SK-N-MC (cell line): ENCODE measurements at regions not wholly inside any gene's neighbourhood (a gene's known extent, or its start where the extent isn't known, plus 50 kb on each side); places are given as distances from the start of the nearest gene placed in this dataset.

Experiments
- DNase-seq: peaks from one replicate; pipeline ENCODE4 v3.0.0-alpha.2; 2011; ENCODE audit warnings: low read depth, low spot score
- H3K27ac ChIP-seq: fragments of 200-600 bp; sonication (generic); 2 replicates; pipeline ENCODE4 v1.5.1; 2016; ENCODE audit warnings: mixed run types
- H3K36me3 ChIP-seq: fragments of 200-600 bp; sonication (generic); 2 replicates; pipeline ENCODE4 v1.6.1; 2017; ENCODE audit warnings: antibody characterized with exemption, low read length, mixed read lengths; ENCODE audit not compliant: insufficient read depth
- H3K4me3 ChIP-seq: fragments of 200-600 bp; sonication (generic); 2 replicates; pipeline ENCODE4 v1.5.1; 2016
- H3K9ac ChIP-seq: fragments of 200-600 bp; sonication (generic); 2 replicates; pipeline ENCODE4 v1.8.0; 2017; ENCODE audit warnings: mixed run types, mixed read lengths; ENCODE audit not compliant: insufficient read length
- H3K9me3 ChIP-seq: fragments of 200-600 bp; sonication (generic); 2 replicates; pipeline ENCODE4 v1.6.1; 2017; ENCODE audit warnings: low read depth, mild to moderate bottlenecking, antibody characterized with exemption, low read length, moderate library complexity, mixed read lengths
- EZH2 ChIP-seq: fragments of 200-600 bp; sonication (generic); IDR thresholded peaks from one replicate; pipeline ENCODE4 v1.6.1; 2017; ENCODE audit warnings: antibody characterized with exemption
- FOXP2 ChIP-seq: optimal IDR thresholded peaks from 2 replicates; pipeline ENCODE3; 2011; ENCODE audit warnings: mild to moderate bottlenecking, moderate library complexity; ENCODE audit not compliant: insufficient read depth; ENCODE audit errors: extremely low read length, control extremely low read depth
- POLR2AphosphoS5 ChIP-seq: IDR thresholded peaks from 2 replicates; pipeline ENCODE4 v1.6.1; 2012; ENCODE audit warnings: mild to moderate bottlenecking, low read depth, low read length, borderline replicate concordance

GRCh38 chr10:120971671-120972070, 120.5 kb downstream of the WDR11 start:
- no peaks in the 10 kb centered on the region for H3K9me3 ChIP-seq
- no peak for TF ChIP-seq FOXP2
- TF ChIP-seq EZH2, result no peak
- TF ChIP-seq POLR2AphosphoS5, result no peak
- H3K27ac ChIP-seq, result no peak overlapping the region
- DNase-seq, result no peak
- H3K36me3 ChIP-seq, result no peaks in the 10 kb centered on the region
- no peak overlapping the region for H3K9ac ChIP-seq
- no peak overlapping the region for H3K4me3 ChIP-seq

DNA sequence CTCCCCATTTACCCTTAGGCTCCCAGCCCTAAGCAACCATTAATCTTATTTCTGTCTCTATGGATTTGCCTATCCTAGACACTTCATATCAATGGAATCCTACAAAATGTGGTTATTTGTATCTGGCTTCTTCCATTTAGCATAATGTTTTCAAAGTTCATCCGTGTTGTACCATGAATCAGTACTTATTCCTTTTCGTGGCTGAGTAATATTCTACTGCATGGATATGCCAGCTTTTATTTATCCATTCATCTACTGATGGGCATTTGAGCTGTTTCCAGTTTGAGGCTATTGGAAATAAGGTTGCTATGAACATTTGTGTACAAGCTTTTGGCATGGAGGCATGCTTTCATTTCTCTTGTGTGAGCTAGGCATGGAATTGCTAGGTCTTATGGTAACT, 121.1 kb downstream of the WDR11 start:
- no peak overlapping the region for H3K27ac ChIP-seq
- no peak for DNase-seq
- no peak overlapping the region for H3K9ac ChIP-seq
- TF ChIP-seq FOXP2, result no peak
- TF ChIP-seq POLR2AphosphoS5, result no peak
- no peak for TF ChIP-seq EZH2
- H3K9me3 ChIP-seq, result no peaks in the 10 kb centered on the region
- H3K4me3 ChIP-seq, result no peak overlapping the region
- H3K36me3 ChIP-seq, result no peaks in the 10 kb centered on the region

- H3K27ac ChIP-seq, result no peak overlapping the region
- no peaks in the 10 kb centered on the region for H3K36me3 ChIP-seq
- no peaks in the 10 kb centered on the region for H3K9me3 ChIP-seq
- DNase-seq, result no peak
- no peak for TF ChIP-seq FOXP2
- no peak for TF ChIP-seq POLR2AphosphoS5
- TF ChIP-seq EZH2, result no peak
- H3K4me3 ChIP-seq, result no peak overlapping the region
- H3K9ac ChIP-seq, result no peak overlapping the region
Measured at GRCh38 chr10:120975072-120975867, 124.1 kb downstream of the WDR11 start.

DNA sequence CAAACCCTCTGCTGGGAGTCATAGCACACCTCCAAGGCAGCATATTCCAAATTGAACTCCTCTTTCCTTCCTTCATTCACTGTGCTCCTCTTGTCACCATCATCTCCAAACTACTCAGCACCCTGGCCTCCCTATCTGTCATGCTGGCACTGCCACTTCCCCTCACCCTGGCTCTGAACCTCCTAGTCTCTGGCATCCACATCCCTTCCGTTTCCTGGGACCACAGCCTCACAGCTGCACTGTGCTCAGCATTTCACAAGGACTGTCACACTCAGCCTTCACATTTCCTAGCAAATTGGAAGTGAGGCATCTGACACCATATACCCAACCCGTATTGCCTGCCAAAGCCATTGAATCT, 124.7 kb downstream of the WDR11 start:
- no peak for TF ChIP-seq POLR2AphosphoS5
- no peak for TF ChIP-seq EZH2
- TF ChIP-seq FOXP2, result no peak
- H3K9me3 ChIP-seq, result no peaks in the 10 kb centered on the region
- no peaks in the 10 kb centered on the region for H3K36me3 ChIP-seq
- no peak for DNase-seq
- H3K9ac ChIP-seq, result no peak overlapping the region
- no peak overlapping the region for H3K27ac ChIP-seq
- no peak overlapping the region for H3K4me3 ChIP-seq

DNA sequence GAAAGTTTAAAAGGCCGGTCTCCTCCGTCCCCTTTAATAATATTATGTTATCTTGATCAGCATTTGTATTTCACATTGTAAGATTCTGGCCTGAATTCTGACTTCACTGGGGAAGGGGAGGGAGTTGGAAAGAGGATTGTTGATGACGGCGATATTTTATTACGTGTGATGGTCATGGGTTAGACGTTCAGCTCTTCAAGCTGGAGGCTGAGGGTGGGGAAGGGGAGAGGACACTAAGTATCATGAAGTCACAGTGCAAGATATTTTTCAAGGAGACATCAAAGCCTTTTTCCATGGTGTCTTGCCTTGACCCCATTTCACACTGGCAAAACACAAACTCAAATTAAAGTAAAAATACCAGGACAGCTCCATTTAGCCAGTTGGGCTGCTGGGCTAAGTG, 126.7 kb downstream of the WDR11 start:
- H3K36me3 ChIP-seq, result no peaks in the 10 kb centered on the region
- no peak for DNase-seq
- TF ChIP-seq EZH2 (no peak), FOXP2 (no peak), POLR2AphosphoS5 (no peak)
- no peaks in the 10 kb centered on the region for H3K9me3 ChIP-seq
- H3K27ac ChIP-seq, result no peak overlapping the region
- no peak overlapping the region for H3K9ac ChIP-seq
- H3K4me3 ChIP-seq, result no peak overlapping the region

DNA sequence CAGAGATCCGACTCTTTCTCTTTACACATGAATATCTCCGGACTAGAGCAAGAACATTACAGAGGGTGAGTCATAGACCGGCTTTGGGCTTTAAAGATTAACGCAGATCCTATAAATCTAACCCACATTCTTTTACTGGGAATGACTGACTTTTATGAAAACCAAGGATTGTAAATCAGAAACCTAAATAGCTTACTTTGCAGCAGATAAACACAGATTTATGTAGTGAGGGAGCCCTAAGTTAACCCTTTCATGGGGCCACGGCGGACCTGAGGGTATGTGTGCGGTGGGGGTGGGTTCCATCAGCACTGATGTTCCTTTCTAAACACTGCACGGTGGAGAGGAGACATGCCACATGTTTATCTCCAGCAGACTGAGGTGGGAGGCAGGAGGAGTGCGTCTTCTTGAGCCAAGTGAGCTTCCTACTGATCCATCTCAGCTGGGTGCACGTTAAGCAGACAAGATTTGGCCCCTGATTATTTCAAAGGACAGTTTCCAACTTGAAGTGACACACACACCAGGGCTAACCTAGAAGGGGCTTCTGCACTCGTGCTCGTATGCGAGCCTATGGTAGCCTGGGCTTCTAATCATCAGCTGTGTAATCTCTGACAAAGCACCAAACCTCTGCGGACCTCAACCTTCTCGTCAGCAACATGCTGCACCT, 127.6 kb downstream of the WDR11 start:
- DNase-seq, result no peak
- no peaks in the 10 kb centered on the region for H3K36me3 ChIP-seq
- H3K9me3 ChIP-seq, result no peaks in the 10 kb centered on the region
- no peak overlapping the region for H3K27ac ChIP-seq
- H3K4me3 ChIP-seq, result no peak overlapping the region
- no peak for TF ChIP-seq POLR2AphosphoS5
- TF ChIP-seq FOXP2, result no peak
- TF ChIP-seq EZH2, result no peak
- H3K9ac ChIP-seq, result no peak overlapping the region

DNA sequence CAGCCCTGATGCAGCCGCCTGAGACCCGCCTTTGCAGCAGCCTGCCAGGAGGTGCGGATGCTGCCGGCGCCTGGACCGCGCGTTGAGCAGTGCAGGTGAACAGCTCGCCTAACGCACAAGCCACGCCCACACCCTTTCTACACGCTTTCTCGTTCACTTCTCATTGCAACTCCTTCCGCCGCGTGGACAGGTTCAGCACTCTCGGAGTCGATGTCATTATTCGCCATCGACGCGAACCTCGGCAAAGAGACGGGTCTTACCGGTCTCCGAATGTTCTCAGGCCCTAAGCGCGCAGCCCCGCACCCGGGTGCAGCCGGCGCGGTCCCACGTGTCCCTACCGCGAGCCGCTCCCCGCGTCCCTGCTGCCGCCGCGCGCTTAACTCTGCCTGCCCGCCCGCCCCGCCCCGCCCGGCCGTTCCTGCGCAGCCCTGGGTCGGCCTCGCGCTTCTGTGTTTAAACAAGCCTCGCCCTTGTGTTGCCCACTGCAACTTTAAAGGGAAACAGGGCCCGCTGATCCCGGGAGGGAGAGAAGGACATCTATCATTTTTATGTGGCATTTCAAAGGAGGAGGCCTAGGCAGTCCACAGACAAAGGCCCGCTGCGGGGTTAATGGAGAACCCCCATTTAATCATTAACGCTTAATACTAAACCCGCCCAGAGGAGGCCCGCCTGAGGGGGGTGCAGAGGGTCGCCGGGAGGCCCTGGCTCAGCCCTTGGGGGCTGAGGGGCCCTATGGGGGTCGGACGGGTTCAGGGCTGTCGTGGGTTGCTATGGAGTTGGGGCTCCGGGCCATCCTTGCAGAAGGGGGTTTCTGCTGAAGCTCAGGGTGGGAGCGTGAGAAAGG, 128.5 kb downstream of the WDR11 start:
- H3K27ac ChIP-seq, result no peak overlapping the region
- H3K4me3 ChIP-seq, result no peak overlapping the region
- no peak for TF ChIP-seq FOXP2
- TF ChIP-seq POLR2AphosphoS5, result no peak
- TF ChIP-seq EZH2, result no peak
- no peak for DNase-seq
- no peaks in the 10 kb centered on the region for H3K9me3 ChIP-seq
- H3K36me3 ChIP-seq, result no peaks in the 10 kb centered on the region
- H3K9ac ChIP-seq, result no peak overlapping the region

DNA sequence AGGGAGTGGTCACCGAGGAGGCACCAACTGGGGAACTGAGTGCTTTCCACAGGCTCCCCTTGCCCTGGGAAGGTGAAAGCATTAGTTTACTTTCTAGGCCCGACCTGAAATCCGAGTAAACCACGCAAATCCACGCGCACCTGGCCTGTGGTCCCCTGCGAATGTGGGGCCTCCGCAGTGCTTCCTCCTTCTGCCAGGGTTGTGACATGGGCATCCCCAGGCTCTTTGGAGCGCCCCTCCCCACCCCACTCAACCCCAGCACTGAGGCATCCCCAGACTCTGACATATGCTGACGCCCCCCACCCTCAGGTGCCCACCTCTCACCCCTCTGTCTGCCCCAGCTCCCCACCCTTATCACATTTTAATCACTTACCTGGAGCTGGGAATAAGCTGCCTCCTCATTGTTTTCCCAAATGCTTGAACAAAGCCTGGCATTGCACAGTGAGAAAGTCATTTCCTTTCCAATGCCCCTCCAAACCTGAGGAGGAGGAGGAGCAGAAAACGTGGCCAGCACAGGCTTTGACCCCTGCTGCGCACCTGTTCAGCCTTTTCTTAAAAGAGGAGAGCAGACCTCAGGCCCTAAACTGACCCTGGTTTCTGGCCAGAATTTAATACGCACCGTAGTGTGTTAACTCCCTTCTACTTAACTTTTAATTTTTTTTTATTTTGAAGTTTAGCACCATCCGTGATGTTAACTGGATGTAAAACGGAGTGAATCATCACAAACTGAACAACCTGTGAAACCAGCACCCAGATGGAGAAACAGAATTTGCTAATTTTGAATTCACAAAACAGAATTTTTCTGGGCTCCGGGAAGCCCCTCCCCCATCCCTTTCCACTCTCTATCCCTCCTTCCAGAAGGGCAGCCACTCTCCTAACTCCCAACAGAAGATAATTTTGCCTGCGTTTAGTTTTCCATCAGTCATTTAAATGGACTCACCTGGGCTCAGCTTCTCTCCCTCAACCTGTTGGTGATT, 129.4 kb downstream of the WDR11 start:
- no peaks in the 10 kb centered on the region for H3K9me3 ChIP-seq
- no peaks in the 10 kb centered on the region for H3K36me3 ChIP-seq
- no peak for TF ChIP-seq EZH2
- no peak for TF ChIP-seq FOXP2
- TF ChIP-seq POLR2AphosphoS5, result no peak
- no peak overlapping the region for H3K27ac ChIP-seq
- H3K9ac ChIP-seq, result no peak overlapping the region
- DNase-seq, result no peak
- no peak overlapping the region for H3K4me3 ChIP-seq
